GM23248 (cell line): ENCODE measurements at regions not wholly inside any gene's neighbourhood (a gene's known extent, or its start where the extent isn't known, plus 50 kb on each side); places are given as distances from the start of the nearest gene placed in this dataset.

Experiments used
- DNase-seq: peaks from one replicate; pipeline ENCODE4 v3.0.0-alpha.2; 2015
- H2AFZ ChIP-seq: fragments of 200-600 bp; sonication (generic); 2 replicates; pipeline ENCODE4 v1.6.1; 2016; ENCODE audit warnings: antibody characterized with exemption
- H3F3A ChIP-seq: fragments of 200-600 bp; sonication (generic); 2 replicates; pipeline ENCODE4 v1.6.1; 2016; ENCODE audit warnings: mild to moderate bottlenecking, antibody characterized with exemption, mixed run types; ENCODE audit not compliant: insufficient read depth
- H3K27ac ChIP-seq: fragments of 200-600 bp; sonication (generic); 2 replicates; pipeline ENCODE4 v1.5.1; 2016; ENCODE audit warnings: mild to moderate bottlenecking
- H3K27me3 ChIP-seq: fragments of 200-600 bp; sonication (generic); replicated peaks from 2 replicates; pipeline ENCODE4 v1.6.1; 2016; ENCODE audit warnings: mild to moderate bottlenecking; ENCODE audit not compliant: insufficient read depth
- H3K36me3 ChIP-seq: fragments of 200-600 bp; sonication (generic); 2 replicates; pipeline ENCODE4 v1.6.1; 2016; ENCODE audit warnings: low read depth, mild to moderate bottlenecking
- H3K4me1 ChIP-seq: fragments of 200-600 bp; sonication (generic); 2 replicates; pipeline ENCODE4 v1.6.1; 2016; ENCODE audit warnings: mild to moderate bottlenecking; ENCODE audit not compliant: insufficient read depth
- H3K4me2 ChIP-seq: fragments of 200-600 bp; sonication (generic); one replicate; pipeline ENCODE4 v1.6.1; 2016; ENCODE audit warnings: mild to moderate bottlenecking; ENCODE audit not compliant: unreplicated experiment
- H3K4me3 ChIP-seq: fragments of 200-600 bp; sonication (generic); 2 replicates; pipeline ENCODE4 v1.5.1; 2016; ENCODE audit warnings: mild to moderate bottlenecking
- H3K79me2 ChIP-seq: fragments of 200-600 bp; sonication (generic); 2 replicates; pipeline ENCODE4 v1.6.1; 2016; ENCODE audit warnings: mild to moderate bottlenecking; ENCODE audit not compliant: insufficient read depth
- H3K9ac ChIP-seq: fragments of 200-600 bp; sonication (generic); 2 replicates; pipeline ENCODE4 v1.6.1; 2016; ENCODE audit warnings: mild to moderate bottlenecking
- H3K9me2 ChIP-seq: fragments of 200-600 bp; sonication (generic); 2 replicates; pipeline ENCODE4 v1.6.1; 2016; ENCODE audit warnings: mixed run types, mild to moderate bottlenecking, moderate library complexity; ENCODE audit not compliant: insufficient read depth
- H3K9me3 ChIP-seq: fragments of 200-600 bp; sonication (generic); one replicate; pipeline ENCODE4 v1.6.1; 2017; ENCODE audit warnings: low read depth
- H4K20me1 ChIP-seq: fragments of 200-600 bp; sonication (generic); 2 replicates; pipeline ENCODE4 v1.6.0; 2016; ENCODE audit not compliant: insufficient read depth
- EZH2 ChIP-seq: fragments of 200-600 bp; sonication (generic); IDR thresholded peaks from 2 replicates; pipeline ENCODE4 v1.6.1; 2018; ENCODE audit warnings: antibody characterized with exemption, mild to moderate bottlenecking; ENCODE audit not compliant: insufficient read depth, poor library complexity, severe bottlenecking
- EZH2phosphoT487 ChIP-seq: fragments of 200-600 bp; sonication (generic); IDR thresholded peaks from 2 replicates; pipeline ENCODE4 v1.6.1; 2018; ENCODE audit warnings: antibody characterized with exemption, moderate library complexity, mild to moderate bottlenecking, low read depth; ENCODE audit not compliant: insufficient read depth
- WGBS, 2 experiments: methylation state at CpG; one replicate each; pipeline ENCODE4 v1.1.6; 2015 to 2017; ENCODE audit warnings: low lambda C conversion rate in 2 of 2, low coverage in 1 of 2; ENCODE audit errors: missing lambda C conversion rate in 2 of 2; 5-methylcytosine and 5-hydroxymethylcytosine counted together
- in situ Hi-C: fragments of 300-500 bp; cut with MboI; formaldehyde crosslinking; loops from 2 replicates; pipeline ENCODE4 v1.15.0; 2020

DNA sequence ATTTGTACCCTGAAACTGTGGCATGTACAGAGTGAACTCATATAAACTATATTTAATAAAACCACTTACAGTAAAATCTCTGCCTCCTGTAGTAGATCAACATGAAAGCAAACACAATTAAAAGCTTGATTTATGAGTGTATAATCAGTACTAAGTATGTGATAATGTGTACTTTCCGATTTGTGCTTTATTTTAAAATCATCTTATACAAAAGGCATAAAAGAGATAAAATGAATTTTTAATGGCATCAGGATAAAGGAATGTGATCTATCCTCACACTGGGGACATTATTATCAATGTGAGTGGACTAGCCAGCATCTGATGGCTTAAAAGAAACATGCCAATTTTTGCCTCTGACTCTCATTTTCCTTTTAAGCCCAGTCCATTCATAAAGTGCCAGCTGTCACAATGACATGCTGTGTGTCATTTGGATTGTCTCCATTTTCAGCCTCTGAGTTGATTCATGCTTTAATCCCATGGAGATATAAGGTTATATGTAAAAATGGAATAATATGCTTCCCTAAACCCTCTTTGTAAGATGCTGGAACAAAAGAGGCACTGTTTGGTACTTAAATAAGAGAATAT lies 831.6 kb upstream of the EYS start:
- WGBS, 2 experiments: 8 to 11% methylated on average over 1 of the region's 1 CpG
- H3K9me3 ChIP-seq: no peaks in the 10 kb centered on the region
- no peak overlapping the region for H3K4me2 ChIP-seq
- no peaks in the 10 kb centered on the region for H3K36me3 ChIP-seq
- in situ Hi-C loops: no loop called here
- H3K27me3 ChIP-seq: no peaks in the 10 kb centered on the region
- DNase-seq: no peak
- H2AFZ ChIP-seq: no peak overlapping the region
- no peak overlapping the region for H3K4me3 ChIP-seq
- no peaks in the 10 kb centered on the region for H3K9me2 ChIP-seq
- H3K27ac ChIP-seq: no peak overlapping the region
- no peaks in the 10 kb centered on the region for H3F3A ChIP-seq
- no peaks in the 10 kb centered on the region for H4K20me1 ChIP-seq
- no peak for TF ChIP-seq EZH2
- TF ChIP-seq EZH2phosphoT487: no peak
- no peak overlapping the region for H3K9ac ChIP-seq
- no peaks in the 10 kb centered on the region for H3K79me2 ChIP-seq
- no peaks in the 10 kb centered on the region for H3K4me1 ChIP-seq

DNA sequence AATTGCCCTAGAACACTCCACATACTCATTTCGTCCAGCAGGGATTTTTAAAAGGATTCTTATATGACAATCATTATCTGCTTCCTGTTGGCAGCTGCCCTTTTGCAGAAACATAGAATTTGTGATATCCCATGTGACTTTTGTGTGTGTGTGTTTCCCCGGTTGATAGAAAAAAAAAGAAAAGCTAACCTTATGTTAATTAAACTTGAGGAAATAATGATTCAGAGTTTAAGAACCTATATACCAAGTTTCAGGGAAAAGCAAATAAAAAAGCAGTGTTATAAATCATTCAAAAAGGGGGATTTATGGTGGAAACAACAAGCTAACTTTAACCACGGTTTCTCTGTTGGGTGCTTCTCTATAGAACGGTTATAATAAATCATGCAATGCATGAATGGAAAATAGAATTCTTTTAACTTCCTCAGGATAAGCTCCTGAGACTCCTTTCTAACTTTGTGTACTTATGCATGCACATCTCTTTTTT lies 826.9 kb upstream of the EYS start:
- no peaks in the 10 kb centered on the region for H3K4me1 ChIP-seq
- no peak overlapping the region for H3K9ac ChIP-seq
- H3K36me3 ChIP-seq: no peaks in the 10 kb centered on the region
- no peaks in the 10 kb centered on the region for H3K79me2 ChIP-seq
- H3K9me2 ChIP-seq: no peaks in the 10 kb centered on the region
- no peaks in the 10 kb centered on the region for H4K20me1 ChIP-seq
- in situ Hi-C loops: no loop called here
- H3K27ac ChIP-seq: no peak overlapping the region
- WGBS, 2 experiments: 3 to 12% methylated on average over 4 of the region's 4 CpGs
- H3K9me3 ChIP-seq: no peaks in the 10 kb centered on the region
- no peaks in the 10 kb centered on the region for H3K27me3 ChIP-seq
- H3F3A ChIP-seq: no peaks in the 10 kb centered on the region
- H3K4me3 ChIP-seq: no peak overlapping the region
- H2AFZ ChIP-seq: no peak overlapping the region
- no peak for DNase-seq
- TF ChIP-seq EZH2: no peak
- no peak for TF ChIP-seq EZH2phosphoT487
- H3K4me2 ChIP-seq: no peak overlapping the region

DNA sequence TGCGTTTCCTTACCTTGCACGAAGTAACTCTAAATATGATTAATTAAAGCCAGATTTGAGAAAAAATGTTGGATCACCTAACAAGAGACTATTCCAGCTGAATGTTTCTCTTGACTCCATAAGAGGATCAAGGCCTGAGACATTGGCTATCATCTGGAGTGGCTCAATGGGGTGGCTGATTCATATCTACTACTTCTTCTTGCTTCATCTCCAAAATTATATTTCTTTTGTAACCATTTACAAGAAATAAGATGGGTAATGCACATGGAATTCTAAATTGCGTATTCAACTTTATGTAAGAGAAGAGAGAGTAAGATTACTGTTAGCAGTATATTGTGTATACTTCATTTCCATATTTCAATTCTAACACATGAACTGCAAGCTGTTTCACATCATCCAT lies 819.0 kb upstream of the EYS start:
- no peak for TF ChIP-seq EZH2
- TF ChIP-seq EZH2phosphoT487: no peak

DNA sequence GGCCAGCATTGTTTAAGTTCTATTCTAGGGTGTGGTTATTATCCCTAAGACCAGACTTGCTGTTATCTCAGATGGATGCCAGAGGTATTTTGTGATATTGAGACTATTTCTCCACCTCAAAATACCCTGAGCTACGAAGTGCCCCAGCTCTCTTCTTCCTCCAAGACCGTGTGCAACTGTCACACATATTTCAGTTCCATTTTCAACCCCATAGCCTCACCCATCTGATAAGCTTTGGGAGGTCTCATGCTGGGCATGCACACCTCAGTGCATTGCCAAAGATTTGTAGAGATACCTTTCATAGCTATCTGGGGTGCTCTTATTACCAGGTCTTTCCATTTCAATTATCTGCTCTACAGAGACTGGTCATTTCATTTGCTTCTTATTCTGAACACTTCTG lies 815.8 kb upstream of the EYS start:
- DNase-seq: no peak
- H3K36me3 ChIP-seq: no peaks in the 10 kb centered on the region
- no peaks in the 10 kb centered on the region for H3K27me3 ChIP-seq
- TF ChIP-seq EZH2 (no peak), EZH2phosphoT487 (no peak)
- no peaks in the 10 kb centered on the region for H3K9me3 ChIP-seq
- H3K4me1 ChIP-seq: no peaks in the 10 kb centered on the region
- no peaks in the 10 kb centered on the region for H3K9me2 ChIP-seq
- no peaks in the 10 kb centered on the region for H3F3A ChIP-seq
- in situ Hi-C loops: no loop called here
- no peak overlapping the region for H2AFZ ChIP-seq
- no peak overlapping the region for H3K27ac ChIP-seq
- no peaks in the 10 kb centered on the region for H4K20me1 ChIP-seq
- H3K79me2 ChIP-seq: no peaks in the 10 kb centered on the region
- H3K4me3 ChIP-seq: no peak overlapping the region
- 12 to 15% methylated on average over 2 of the region's 2 CpGs for WGBS, 2 experiments
- H3K4me2 ChIP-seq: no peak overlapping the region
- no peak overlapping the region for H3K9ac ChIP-seq

More for the DNA sequence above, 819.0 kb upstream of the EYS start:
- Histone ChIP-seq H3K36me3 (no peaks in the 10 kb centered on the region), H3K4me2 (no peak overlapping the region), H3K79me2 (no peaks in the 10 kb centered on the region), H3K4me1 (no peaks in the 10 kb centered on the region), H3K9me3 (no peaks in the 10 kb centered on the region), H3K4me3 (no peak overlapping the region), H3F3A (no peaks in the 10 kb centered on the region), H2AFZ (no peak overlapping the region), H3K27me3 (no peaks in the 10 kb centered on the region), H4K20me1 (no peaks in the 10 kb centered on the region), H3K9ac (no peak overlapping the region), H3K9me2 (no peaks in the 10 kb centered on the region), H3K27ac (no peak overlapping the region)
- in situ Hi-C loops: no loop called here
- no peak for DNase-seq
- WGBS, 2 experiments: 28 to 48% methylated on average over 3 of the region's 3 CpGs

DNA sequence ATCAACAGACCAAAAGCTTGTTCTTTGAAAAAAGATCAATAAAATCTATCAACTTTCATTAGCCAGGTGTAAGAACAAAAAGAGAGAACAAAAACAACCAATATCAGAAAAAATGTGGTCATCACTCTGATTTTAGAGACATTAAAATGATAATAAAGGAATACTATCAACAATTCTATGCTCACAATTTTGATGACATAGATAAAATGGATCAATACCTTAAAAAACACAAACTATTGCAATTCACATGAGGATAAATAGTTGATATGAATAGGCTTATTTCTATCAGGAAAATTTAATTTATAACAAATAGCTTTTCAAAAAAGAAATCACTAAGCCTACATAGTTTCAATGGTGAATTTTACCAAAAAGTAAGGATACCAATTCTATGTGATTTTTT lies 809.4 kb upstream of the EYS start:
- in situ Hi-C loops: no loop called here
- Histone ChIP-seq H3K27me3 (no peaks in the 10 kb centered on the region), H3K9me2 (no peaks in the 10 kb centered on the region)

More for the DNA sequence above, 809.4 kb upstream of the EYS start:
- H3K4me2 ChIP-seq: no peak overlapping the region
- no peak overlapping the region for H3K27ac ChIP-seq
- H3K9me3 ChIP-seq: no peaks in the 10 kb centered on the region
- no peak overlapping the region for H2AFZ ChIP-seq
- H3K4me3 ChIP-seq: no peak overlapping the region
- H4K20me1 ChIP-seq: no peaks in the 10 kb centered on the region
- H3F3A ChIP-seq: no peaks in the 10 kb centered on the region
- no peaks in the 10 kb centered on the region for H3K79me2 ChIP-seq
- no peaks in the 10 kb centered on the region for H3K4me1 ChIP-seq
- H3K9ac ChIP-seq: no peak overlapping the region
- H3K36me3 ChIP-seq: no peaks in the 10 kb centered on the region
- no peak for DNase-seq
- TF ChIP-seq EZH2 (no peak), EZH2phosphoT487 (no peak)
